Stimulated activated CD4-positive, alpha-beta T cell treated with anti-CD3 and anti-CD28 coated beads, Interleukin-2, amount 100 ng/mL, for 4 hours (primary cell): ENCODE measurements at regions not wholly inside any gene's neighbourhood (a gene's known extent, or its start where the extent isn't known, plus 50 kb on each side); places are given as distances from the start of the nearest gene placed in this dataset.

Source experiments
- DNase-seq: peaks from one replicate; pipeline ENCODE4 v3.0.0-alpha.2; 2020; ENCODE audit warnings: low read depth

- no peak for DNase-seq
These were observed 52.1 kb upstream of the FREM1 start for GRCh38 chr9:14962193-14962882.

- DNase-seq: no peak
These were observed 51.3 kb upstream of the FREM1 start for GRCh38 chr9:14961372-14962068.

- DNase-seq: no peak
These were observed 50.7 kb upstream of the FREM1 start for GRCh38 chr9:14960881-14961280.
